Liver (tissue), 8 donors: ENCODE measurements at regions not wholly inside any gene's neighbourhood (a gene's known extent, or its start where the extent isn't known, plus 50 kb on each side); places are given as distances from the start of the nearest gene placed in this dataset.

ENCODE experiments used
- DNase-seq: peaks from one replicate; pipeline ENCODE4 v3.0.0-alpha.2; 2017; ENCODE audit warnings: low spot score
- H3K27ac ChIP-seq, 2 donors: one replicate each; pipeline ENCODE4 v1.7.0; 2013; ENCODE audit warnings: inconsistent platforms in 2 of 2, low read length in 2 of 2, control low read depth in 1 of 2, low read depth in 1 of 2, mild to moderate bottlenecking in 1 of 2
- H3K27me3 ChIP-seq, 4 donors: one replicate each; pipeline versions ENCODE4 v1.6.1 to v1.7.0; 2013; ENCODE audit warnings: low read length in 3 of 4, inconsistent platforms in 1 of 4, mild to moderate bottlenecking in 1 of 4, moderate library complexity in 1 of 4; ENCODE audit not compliant: control insufficient read depth in 4 of 4, insufficient read depth in 4 of 4
- H3K36me3 ChIP-seq, 4 donors: one replicate each; pipeline versions ENCODE4 v1.6.1 to v1.7.0; 2013; ENCODE audit warnings: low read length in 3 of 4, mild to moderate bottlenecking in 3 of 4, low read depth in 1 of 4, moderate library complexity in 1 of 4; ENCODE audit not compliant: control insufficient read depth in 4 of 4, insufficient read depth in 3 of 4
- H3K4me1 ChIP-seq, 4 donors: one replicate each; pipeline versions ENCODE4 v1.6.1 to v1.7.0; 2013; ENCODE audit warnings: low read length in 3 of 4, mild to moderate bottlenecking in 3 of 4, moderate library complexity in 1 of 4; ENCODE audit not compliant: control insufficient read depth in 4 of 4, insufficient read depth in 4 of 4
- H3K4me3 ChIP-seq, 3 donors: one replicate each; pipeline versions ENCODE4 v1.6.1 to v1.7.0; 2013; ENCODE audit warnings: low read length in 3 of 3, control low read depth in 1 of 3, low read depth in 1 of 3, mild to moderate bottlenecking in 1 of 3
- H3K9ac ChIP-seq, 2 donors: one replicate each; pipeline ENCODE4 v1.7.0; 2013; ENCODE audit warnings: low read length in 2 of 2, mild to moderate bottlenecking in 2 of 2, moderate library complexity in 2 of 2, control low read depth in 1 of 2, low read depth in 1 of 2
- H3K9me3 ChIP-seq, 4 donors: one replicate each; pipeline versions ENCODE4 v1.6.1 to v1.7.0; 2013; ENCODE audit warnings: low read length in 3 of 4; ENCODE audit not compliant: control insufficient read depth in 4 of 4
- CTCF ChIP-seq: fragments of 150-350 bp; IDR thresholded peaks from 2 replicates; pipeline ENCODE4 v1.5.1; 2017; ENCODE audit warnings: improper control_type of control experiment, low read depth, low read length; ENCODE audit not compliant: missing input control
- EGR1 ChIP-seq, 2 donors: IDR thresholded peaks; 2 replicates each; pipeline ENCODE4 v1.6.1; 2016 to 2018; ENCODE audit warnings: antibody characterized with exemption in 2 of 2, low read depth in 2 of 2
- FOXA1 ChIP-seq: IDR thresholded peaks from 2 replicates; pipeline ENCODE4 v1.6.1; 2016; ENCODE audit warnings: antibody characterized with exemption
- FOXA2 ChIP-seq: IDR thresholded peaks from 2 replicates; pipeline ENCODE4 v1.6.1; 2016; ENCODE audit warnings: antibody characterized with exemption
- GABPA ChIP-seq, 2 donors: IDR thresholded peaks in 1 of 2; conservative IDR thresholded peaks in 1 of 2; 2 replicates each; pipeline ENCODE4 v1.6.1; 2016; ENCODE audit warnings: antibody characterized with exemption in 2 of 2, mild to moderate bottlenecking in 1 of 2, moderate library complexity in 1 of 2
- HNF4A ChIP-seq, 2 donors: conservative IDR thresholded peaks; 2 replicates each; pipeline ENCODE4 v1.6.1; 2016; ENCODE audit warnings: antibody characterized with exemption in 2 of 2, mild to moderate bottlenecking in 2 of 2
- HNF4G ChIP-seq: IDR thresholded peaks from 2 replicates; pipeline ENCODE4 v1.6.1; 2016; ENCODE audit warnings: antibody characterized with exemption
- JUND ChIP-seq, 2 donors: IDR thresholded peaks; 2 replicates each; pipeline ENCODE4 v1.6.1; 2016; ENCODE audit warnings: antibody characterized with exemption in 2 of 2
- MAX ChIP-seq: IDR thresholded peaks from 2 replicates; pipeline ENCODE4 v1.6.1; 2016; ENCODE audit warnings: antibody characterized with exemption
- NR2F2 ChIP-seq: IDR thresholded peaks from 2 replicates; pipeline ENCODE4 v1.6.1; 2016; ENCODE audit warnings: antibody characterized with exemption
- RAD21 ChIP-seq, 2 donors: IDR thresholded peaks; 2 replicates each; pipeline ENCODE4 v1.6.1; 2016; ENCODE audit warnings: antibody characterized with exemption in 2 of 2, mild to moderate bottlenecking in 2 of 2
- RXRA ChIP-seq, 2 donors: IDR thresholded peaks; 2 replicates each; pipeline ENCODE4 v1.6.1; 2017 to 2018; ENCODE audit warnings: antibody characterized with exemption in 2 of 2, mild to moderate bottlenecking in 1 of 2
- SP1 ChIP-seq: IDR thresholded peaks from 2 replicates; pipeline ENCODE4 v1.6.1; 2018; ENCODE audit warnings: antibody characterized with exemption, mild to moderate bottlenecking
- TAF1 ChIP-seq: conservative IDR thresholded peaks from 2 replicates; pipeline ENCODE4 v1.6.1; 2016; ENCODE audit warnings: antibody characterized with exemption, mild to moderate bottlenecking
- YY1 ChIP-seq: IDR thresholded peaks from 2 replicates; pipeline ENCODE4 v1.6.1; 2016; ENCODE audit warnings: antibody characterized with exemption, mild to moderate bottlenecking
- ZBTB33 ChIP-seq: IDR thresholded peaks from 2 replicates; pipeline ENCODE4 v1.6.1; 2016; ENCODE audit warnings: antibody characterized with exemption
- WGBS: extraction: QIAGEN DNeasy Blood & Tissue Kit; methylation state at CpG from one replicate; pipeline ENCODE4 v1.1.7; 2013; 5-methylcytosine and 5-hydroxymethylcytosine counted together
- TF ChIP-seq, protein P1 (sequence below): IDR thresholded peaks from 2 replicates; pipeline ENCODE4 v1.6.1; 2016; ENCODE audit warnings: antibody characterized with exemption
- donor health status: healthy.
- donor health status: healthy.
- donor health status: healthy.
- donor health status: healthy.
- donor health status: healthy.

- peaks cover 0 to 10% (median 2%) of the 10 kb centered on the region in 4 donors for H3K4me1 ChIP-seq
- WGBS = 35% methylated on average over 1 of the region's 1 CpG
- peaks cover 0 to 4% (median 0%) of the 10 kb centered on the region in 4 donors for H3K9me3 ChIP-seq
- TF ChIP-seq GABPA (IDR thresholded peaks at IDR 0.05 in 1 of 2, conservative IDR thresholded peaks at IDR 0.05 in 1 of 2) = no peak
- no peak for TF ChIP-seq YY1
- TF ChIP-seq HNF4A (conservative IDR thresholded peaks at IDR 0.05) = peak in 1 of 2 donors; percentile 42
- TF ChIP-seq CTCF = no peak
- no peak overlapping the region for H3K4me3 ChIP-seq
- no peaks in the 10 kb centered on the region for H3K27me3 ChIP-seq
- no peak for DNase-seq
- peaks cover 0 to under 1% (median 0%) of the 10 kb centered on the region in 4 donors for H3K36me3 ChIP-seq
- H3K27ac ChIP-seq = no peak overlapping the region
- no peak overlapping the region for H3K9ac ChIP-seq
These were observed 1059.3 kb downstream of the CDH9 start for GRCh38 chr5:25979086-25979485.

- H3K36me3 ChIP-seq = no peaks in the 10 kb centered on the region
- no peak for DNase-seq
- no peak overlapping the region for H3K9ac ChIP-seq
- peaks cover 0 to 16% (median 7%) of the 10 kb centered on the region in 4 donors for H3K4me1 ChIP-seq
- H3K4me3 ChIP-seq = no peak overlapping the region
- 61% methylated on average over 2 of the region's 2 CpGs for WGBS
- peaks cover 0 to 3% (median 0%) of the 10 kb centered on the region in 4 donors for H3K9me3 ChIP-seq
- TF ChIP-seq RXRA (IDR thresholded peaks at IDR 0.05) (peak in 1 of 2 donors; percentile 12), GABPA (IDR thresholded peaks at IDR 0.05 in 1 of 2, conservative IDR thresholded peaks at IDR 0.05 in 1 of 2) (no peak)
- no peak overlapping the region for H3K27ac ChIP-seq
- no peaks in the 10 kb centered on the region for H3K27me3 ChIP-seq
These were observed 1062.5 kb downstream of the CDH9 start for GRCh38 chr5:25975885-25976284.

DNA sequence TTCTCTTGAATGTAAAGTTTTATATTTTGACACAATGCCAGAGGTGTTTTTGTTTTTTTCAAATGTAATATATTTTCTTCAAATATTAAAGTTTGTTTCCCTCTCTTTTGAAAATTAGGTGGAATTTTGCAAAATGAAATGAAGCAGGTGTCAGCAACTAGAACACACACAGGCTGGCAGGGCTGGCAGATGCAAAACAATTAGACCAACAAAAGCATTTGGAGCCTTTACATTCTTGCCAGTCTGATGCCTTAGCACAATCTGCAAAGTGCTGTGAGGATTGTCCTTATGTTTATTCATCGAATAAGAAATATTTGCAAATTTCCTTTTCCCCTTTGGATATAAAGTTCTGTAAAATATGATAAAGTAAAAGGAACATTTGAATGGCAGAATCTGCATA, 1063.9 kb downstream of the CDH9 start:
- Histone ChIP-seq H3K36me3 (no peaks in the 10 kb centered on the region), H3K27me3 (no peaks in the 10 kb centered on the region), H3K9ac (no peak overlapping the region), H3K4me3 (no peak overlapping the region), H3K9me3 (no peaks in the 10 kb centered on the region), H3K4me1 (peaks cover 0 to 23% (median 9%) of the 10 kb centered on the region in 4 donors), H3K27ac (no peak overlapping the region)
- TF ChIP-seq EGR1 (IDR thresholded peaks at IDR 0.05; ENCODE audit: low read depth in 2 of 2) (no peak), HNF4A (conservative IDR thresholded peaks at IDR 0.05) (no peak), HNF4G (no peak), MAX (no peak), SP1 (no peak), FOXA2 (no peak), TAF1 (no peak), GABPA (IDR thresholded peaks at IDR 0.05 in 1 of 2, conservative IDR thresholded peaks at IDR 0.05 in 1 of 2) (no peak), YY1 (no peak), RXRA (IDR thresholded peaks at IDR 0.05) (no peak), JUND (IDR thresholded peaks at IDR 0.05) (no peak), FOXA1 (no peak), RAD21 (IDR thresholded peaks at IDR 0.05) (no peak), NR2F2 (no peak), ZBTB33 (no peak)
- TF ChIP-seq, protein P1, sequence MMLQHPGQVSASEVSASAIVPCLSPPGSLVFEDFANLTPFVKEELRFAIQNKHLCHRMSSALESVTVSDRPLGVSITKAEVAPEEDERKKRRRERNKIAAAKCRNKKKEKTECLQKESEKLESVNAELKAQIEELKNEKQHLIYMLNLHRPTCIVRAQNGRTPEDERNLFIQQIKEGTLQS = no peak
- DNase-seq = no peak
- 79% methylated on average over 1 of the region's 1 CpG for WGBS
